CD14-positive monocyte (primary cell): ENCODE measurements at regions not wholly inside any gene's neighbourhood (a gene's known extent, or its start where the extent isn't known, plus 50 kb on each side); places are given as distances from the start of the nearest gene placed in this dataset.
A peak's percentile ranks its signal among the peaks of the same experiment; 100 is the strongest.

Experiments used
- DNase-seq, 3 donors: peaks; one replicate each; pipeline ENCODE4 v3.0.0-alpha.2; 2011 to 2022
- H2AFZ ChIP-seq: 2 replicates; pipeline ENCODE4 v1.6.0; 2012; ENCODE audit warnings: mild to moderate bottlenecking, low read depth, low read length, inconsistent platforms; ENCODE audit not compliant: insufficient read depth, poor library complexity, severe bottlenecking
- H3K27ac ChIP-seq, 2 donors: 1 replicate in 1 of 2; 2 replicates in 1 of 2; pipeline ENCODE4 v1.5.1; 2012 to 2013; ENCODE audit warnings: low read length in 2 of 2, control low read depth in 1 of 2, inconsistent platforms in 1 of 2, low read depth in 1 of 2, mild to moderate bottlenecking in 1 of 2
- H3K27me3 ChIP-seq, 2 donors: one replicate each; pipeline versions ENCODE4 v1.6.0 to v1.6.1; 2011 to 2013; ENCODE audit warnings: low read length in 2 of 2; ENCODE audit not compliant: control insufficient read depth in 2 of 2, insufficient read depth in 2 of 2
- H3K36me3 ChIP-seq, 2 donors: replicated peaks in 1 of 2; 1 replicate in 1 of 2; 2 replicates in 1 of 2; pipeline versions ENCODE4 v1.5.1 to v1.6.1; 2012 to 2013; ENCODE audit warnings: low read length in 2 of 2, control low read depth in 1 of 2, inconsistent platforms in 1 of 2, mild to moderate bottlenecking in 1 of 2; ENCODE audit not compliant: insufficient read depth in 2 of 2, control insufficient read depth in 1 of 2
- H3K4me1 ChIP-seq, 2 donors: 1 replicate in 1 of 2; 2 replicates in 1 of 2; pipeline versions ENCODE4 v1.5.1 to v1.6.1; 2012 to 2013; ENCODE audit warnings: low read length in 2 of 2, control low read depth in 1 of 2, inconsistent platforms in 1 of 2, mild to moderate bottlenecking in 1 of 2, moderate library complexity in 1 of 2; ENCODE audit not compliant: insufficient read depth in 2 of 2, control insufficient read depth in 1 of 2
- H3K4me2 ChIP-seq: replicated peaks from 2 replicates; pipeline ENCODE3; 2012; ENCODE audit warnings: low read length, moderate library complexity, mild to moderate bottlenecking; ENCODE audit not compliant: poor library complexity, severe bottlenecking; ENCODE audit errors: extremely low read depth
- H3K4me3 ChIP-seq, 3 experiments: fragments of 200-600 bp in 1 of 3; sonication (generic) in 1 of 3; replicated peaks in 1 of 3; 1 replicate in 2 of 3; 2 replicates in 1 of 3; pipeline ENCODE4 v1.5.1; 2011 to 2013; ENCODE audit warnings: low read length in 3 of 3, mild to moderate bottlenecking in 3 of 3, control low read depth in 2 of 3, low read depth in 2 of 3, inconsistent platforms in 1 of 3, moderate library complexity in 1 of 3
- H3K79me2 ChIP-seq: 2 replicates; pipeline ENCODE4 v1.6.0; 2012; ENCODE audit warnings: mild to moderate bottlenecking, control low read depth, inconsistent platforms, low read length, moderate library complexity; ENCODE audit not compliant: insufficient read depth
- H3K9ac ChIP-seq: 2 replicates; pipeline ENCODE4 v1.6.0; 2017; ENCODE audit warnings: low read length, mild to moderate bottlenecking; ENCODE audit not compliant: insufficient read depth, poor library complexity, severe bottlenecking
- H3K9me3 ChIP-seq, 2 donors: replicated peaks in 1 of 2; 1 replicate in 1 of 2; 2 replicates in 1 of 2; pipeline versions ENCODE4 v1.5.1 to v1.6.1; 2012 to 2013; ENCODE audit warnings: low read length in 2 of 2, control low read depth in 1 of 2; ENCODE audit not compliant: control insufficient read depth in 1 of 2, insufficient read depth in 1 of 2
- H4K20me1 ChIP-seq: 2 replicates; pipeline ENCODE4 v1.6.0; 2012; ENCODE audit warnings: mild to moderate bottlenecking, low read length, control low read depth, moderate library complexity; ENCODE audit not compliant: insufficient read depth
- H3K27ac Mint-ChIP-seq, 7 donors: one replicate each; pipeline ENCODE4 v1.8.0; 2020; ENCODE audit warnings: mild to moderate bottlenecking in 7 of 7, mixed read lengths in 7 of 7, moderate library complexity in 6 of 7, inconsistent platforms in 2 of 7
- H3K27me3 Mint-ChIP-seq, 3 donors: one replicate each; pipeline ENCODE4 v1.8.0; 2021 to 2022; ENCODE audit warnings: low read depth in 3 of 3, mild to moderate bottlenecking in 3 of 3, mixed read lengths in 3 of 3, moderate library complexity in 3 of 3, inconsistent platforms in 1 of 3
- H3K36me3 Mint-ChIP-seq, 2 donors: one replicate each; pipeline ENCODE4 v1.8.0; 2020; ENCODE audit warnings: mixed read lengths in 2 of 2, inconsistent platforms in 1 of 2, mild to moderate bottlenecking in 1 of 2
- H3K4me1 Mint-ChIP-seq: one replicate; pipeline ENCODE4 v1.8.0; 2020; ENCODE audit warnings: mild to moderate bottlenecking, mixed read lengths
- H3K4me3 Mint-ChIP-seq, 2 donors: one replicate each; pipeline ENCODE4 v1.8.0; 2020; ENCODE audit warnings: mild to moderate bottlenecking in 2 of 2, mixed read lengths in 2 of 2, moderate library complexity in 1 of 2
- H3K9me3 Mint-ChIP-seq, 7 donors: one replicate each; pipeline ENCODE4 v1.8.0; 2020 to 2022; ENCODE audit warnings: mixed read lengths in 7 of 7, mild to moderate bottlenecking in 6 of 7, moderate library complexity in 6 of 7, inconsistent platforms in 2 of 7
- WGBS: methylation state at CpG from one replicate; pipeline ENCODE4 v1.1.5; 2013; ENCODE audit warnings: missing lambda C conversion rate; ENCODE audit not compliant: insufficient coverage; 5-methylcytosine and 5-hydroxymethylcytosine counted together
- intact Hi-C, 2 donors: fragments of 100-400 bp; cut with micrococcal nuclease; formaldehyde crosslinking; loops; one replicate each; pipeline versions ENCODE4 v1.15.0 to v1.15.1; 2023
- TF ChIP-seq, protein P1 (sequence below): fragments of 200-600 bp; IDR thresholded peaks from one replicate; pipeline ENCODE4 v1.8.0; 2022; ENCODE audit warnings: antibody characterized with exemption, mild to moderate bottlenecking

- Mint-ChIP-seq H3K4me3 (no peak overlapping the region), H3K27me3 (peaks cover 0 to 2% (median 0%) of the 10 kb centered on the region in 3 donors), H3K27ac (peak overlapping the region in 1 of 7 donors; percentile 51), H3K4me1 (no peaks in the 10 kb centered on the region), H3K36me3 (no peaks in the 10 kb centered on the region), H3K9me3 (peaks cover 2 to 22% (median 10%) of the 10 kb centered on the region in 7 donors)
- H3K27ac ChIP-seq = no peak overlapping the region
- H3K36me3 ChIP-seq = no peaks in the 10 kb centered on the region
- no peak overlapping the region for H3K4me3 ChIP-seq
- peaks cover 10 to 13% of the 10 kb centered on the region in 2 donors for H3K9me3 ChIP-seq
- H3K27me3 ChIP-seq = no peaks in the 10 kb centered on the region
- DNase-seq = no peak
- TF ChIP-seq, protein P1, sequence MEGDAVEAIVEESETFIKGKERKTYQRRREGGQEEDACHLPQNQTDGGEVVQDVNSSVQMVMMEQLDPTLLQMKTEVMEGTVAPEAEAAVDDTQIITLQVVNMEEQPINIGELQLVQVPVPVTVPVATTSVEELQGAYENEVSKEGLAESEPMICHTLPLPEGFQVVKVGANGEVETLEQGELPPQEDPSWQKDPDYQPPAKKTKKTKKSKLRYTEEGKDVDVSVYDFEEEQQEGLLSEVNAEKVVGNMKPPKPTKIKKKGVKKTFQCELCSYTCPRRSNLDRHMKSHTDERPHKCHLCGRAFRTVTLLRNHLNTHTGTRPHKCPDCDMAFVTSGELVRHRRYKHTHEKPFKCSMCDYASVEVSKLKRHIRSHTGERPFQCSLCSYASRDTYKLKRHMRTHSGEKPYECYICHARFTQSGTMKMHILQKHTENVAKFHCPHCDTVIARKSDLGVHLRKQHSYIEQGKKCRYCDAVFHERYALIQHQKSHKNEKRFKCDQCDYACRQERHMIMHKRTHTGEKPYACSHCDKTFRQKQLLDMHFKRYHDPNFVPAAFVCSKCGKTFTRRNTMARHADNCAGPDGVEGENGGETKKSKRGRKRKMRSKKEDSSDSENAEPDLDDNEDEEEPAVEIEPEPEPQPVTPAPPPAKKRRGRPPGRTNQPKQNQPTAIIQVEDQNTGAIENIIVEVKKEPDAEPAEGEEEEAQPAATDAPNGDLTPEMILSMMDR = no peak
- H3K9ac ChIP-seq = no peak overlapping the region
- intact Hi-C loops = no loop called here
- H3K4me1 ChIP-seq = no peaks in the 10 kb centered on the region
- H2AFZ ChIP-seq = no peak overlapping the region
- no peaks in the 10 kb centered on the region for H3K79me2 ChIP-seq
- H3K4me2 ChIP-seq = no peak overlapping the region
- no peaks in the 10 kb centered on the region for H4K20me1 ChIP-seq
Observed at GRCh38 chr4:52273885-52274284, 222.8 kb downstream of the SPATA18 start.

- intact Hi-C loops = no loop called here
- Mint-ChIP-seq H3K4me1 (no peaks in the 10 kb centered on the region), H3K27ac (no peak overlapping the region), H3K4me3 (no peak overlapping the region), H3K27me3 (no peaks in the 10 kb centered on the region), H3K36me3 (no peaks in the 10 kb centered on the region), H3K9me3 (peaks cover 0 to 10% (median 5%) of the 10 kb centered on the region in 7 donors)
- H3K9ac ChIP-seq = no peak overlapping the region
- H3K36me3 ChIP-seq = no peaks in the 10 kb centered on the region
- H3K4me3 ChIP-seq = no peak overlapping the region
- no peaks in the 10 kb centered on the region for H3K4me1 ChIP-seq
- no peaks in the 10 kb centered on the region for H3K27me3 ChIP-seq
- H3K27ac ChIP-seq = no peak overlapping the region
- H3K4me2 ChIP-seq = no peak overlapping the region
- WGBS = 73% methylated on average over 3 of the region's 4 CpGs
- no peak overlapping the region for H2AFZ ChIP-seq
- peaks cover 0 to 5% of the 10 kb centered on the region in 2 donors for H3K9me3 ChIP-seq
- DNase-seq = no peak
- no peaks in the 10 kb centered on the region for H4K20me1 ChIP-seq
- TF ChIP-seq, protein P1 = no peak
- no peaks in the 10 kb centered on the region for H3K79me2 ChIP-seq
Observed at GRCh38 chr4:52288212-52288855, 237.2 kb downstream of the SPATA18 start.
